Astrocyte (in vitro differentiated cells and primary cell): ENCODE measurements at regions not wholly inside any gene's neighbourhood (a gene's known extent, or its start where the extent isn't known, plus 50 kb on each side); places are given as distances from the start of the nearest gene placed in this dataset.

Experiments
- DNase-seq: peaks from one replicate; pipeline ENCODE4 v3.0.0-alpha.2; 2010; ENCODE audit warnings: low read depth
- FAIRE-seq: peaks from 2 replicates; lab custom pipeline; 2011; peaks lifted over from hg19 to GRCh38; lab: Jason Lieb, UNC
- H2AFZ ChIP-seq: 2 replicates; pipeline ENCODE4 v1.6.0; 2012; ENCODE audit warnings: low read depth, low read length, inconsistent platforms
- H3K27ac ChIP-seq: 2 replicates; pipeline ENCODE4 v1.5.1; 2011; ENCODE audit warnings: low read depth, low read length, inconsistent platforms
- H3K27me3 ChIP-seq: 2 replicates; pipeline ENCODE4 v1.6.0; 2011; ENCODE audit warnings: low read length, inconsistent platforms; ENCODE audit not compliant: insufficient read depth
- H3K36me3 ChIP-seq: 2 replicates; pipeline ENCODE4 v1.5.1; 2011; ENCODE audit warnings: low read length, inconsistent platforms; ENCODE audit not compliant: insufficient read depth
- H3K4me1 ChIP-seq: 2 replicates; pipeline ENCODE4 v1.5.1; 2011; ENCODE audit warnings: low read length, inconsistent platforms; ENCODE audit not compliant: insufficient read depth
- H3K4me2 ChIP-seq: 2 replicates; pipeline ENCODE4 v1.6.0; 2012; ENCODE audit warnings: low read length, inconsistent platforms
- H3K4me3 ChIP-seq: 2 replicates; pipeline ENCODE4 v1.5.1; 2011; ENCODE audit warnings: low read depth, mild to moderate bottlenecking, low read length, inconsistent platforms; ENCODE audit not compliant: insufficient read depth
- H3K79me2 ChIP-seq: 2 replicates; pipeline ENCODE4 v1.6.0; 2012; ENCODE audit warnings: mild to moderate bottlenecking, low read length, inconsistent platforms; ENCODE audit not compliant: insufficient read depth
- H3K9ac ChIP-seq: 2 replicates; pipeline ENCODE4 v1.6.0; 2012; ENCODE audit warnings: mild to moderate bottlenecking, low read length, inconsistent platforms
- H3K9me3 ChIP-seq: 2 replicates; pipeline ENCODE4 v1.5.1; 2012; ENCODE audit warnings: low read depth, mild to moderate bottlenecking, low read length, inconsistent platforms; ENCODE audit not compliant: insufficient read depth
- H4K20me1 ChIP-seq: 2 replicates; pipeline ENCODE4 v1.6.0; 2012; ENCODE audit warnings: low read length, inconsistent platforms; ENCODE audit not compliant: insufficient read depth
- H3K27ac Mint-ChIP-seq: one replicate; pipeline ENCODE4 v1.8.0; 2021; ENCODE audit warnings: mild to moderate bottlenecking, mixed read lengths; ENCODE audit not compliant: unreplicated experiment
- H3K27me3 Mint-ChIP-seq: one replicate; pipeline ENCODE4 v1.8.0; 2021; ENCODE audit warnings: low read depth, mixed read lengths; ENCODE audit not compliant: unreplicated experiment
- H3K36me3 Mint-ChIP-seq: one replicate; pipeline ENCODE4 v1.8.0; 2021; ENCODE audit warnings: low read depth, mixed read lengths; ENCODE audit not compliant: unreplicated experiment
- H3K4me1 Mint-ChIP-seq: one replicate; pipeline ENCODE4 v1.8.0; 2021; ENCODE audit warnings: low read depth, mixed read lengths; ENCODE audit not compliant: unreplicated experiment
- H3K4me3 Mint-ChIP-seq: one replicate; pipeline ENCODE4 v1.8.0; 2021; ENCODE audit warnings: mild to moderate bottlenecking, moderate library complexity, mixed read lengths; ENCODE audit not compliant: unreplicated experiment
- H3K9me3 Mint-ChIP-seq: one replicate; pipeline ENCODE4 v1.8.0; 2021; ENCODE audit warnings: mild to moderate bottlenecking, mixed read lengths; ENCODE audit not compliant: unreplicated experiment
- EZH2 ChIP-seq: IDR thresholded peaks from 2 replicates; pipeline ENCODE4 v1.6.1; 2012; ENCODE audit warnings: mild to moderate bottlenecking, low read length, inconsistent platforms; ENCODE audit not compliant: insufficient read depth
- TF ChIP-seq, protein P1 (sequence below): IDR thresholded peaks from 2 replicates; pipeline ENCODE4 v1.5.1; 2011; ENCODE audit warnings: low read depth, mild to moderate bottlenecking, inconsistent platforms, low read length, moderate library complexity; ENCODE audit not compliant: insufficient read depth

DNA sequence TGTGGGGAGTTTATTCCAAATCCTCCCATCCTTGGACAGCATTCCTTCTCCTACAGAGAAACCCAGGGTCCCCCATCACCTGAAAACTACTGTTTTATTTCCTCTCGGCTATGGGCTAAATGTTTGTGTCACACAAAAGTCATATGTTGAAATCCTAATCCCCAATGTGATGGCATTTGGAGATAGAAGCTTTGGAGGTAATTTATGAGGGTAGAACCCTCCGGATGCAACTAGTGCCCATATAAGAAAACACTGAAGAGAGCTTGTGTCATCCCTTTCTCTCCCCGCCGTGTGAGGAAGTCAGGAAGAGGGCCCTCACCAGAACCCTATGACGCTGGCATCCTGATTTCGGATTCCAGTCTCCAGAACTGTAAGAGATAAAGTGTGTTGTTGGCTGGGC lies 127.8 kb upstream of the NOCT start:
- H3K79me2 ChIP-seq = no peaks in the 10 kb centered on the region
- no peaks in the 10 kb centered on the region for H4K20me1 ChIP-seq
- Mint-ChIP-seq H3K9me3 (peaks cover 2% of the 10 kb centered on the region), H3K36me3 (no peaks in the 10 kb centered on the region), H3K4me3 (no peak overlapping the region), H3K27ac (no peak overlapping the region), H3K4me1 (peaks cover 13% of the 10 kb centered on the region), H3K27me3 (no peaks in the 10 kb centered on the region)
- H2AFZ ChIP-seq = no peak overlapping the region
- H3K9ac ChIP-seq = no peak overlapping the region
- DNase-seq (no peak), FAIRE-seq (no peak)
- H3K36me3 ChIP-seq = no peaks in the 10 kb centered on the region
- no peaks in the 10 kb centered on the region for H3K27me3 ChIP-seq
- H3K4me2 ChIP-seq = no peak overlapping the region
- H3K4me1 ChIP-seq = peaks cover 15% of the 10 kb centered on the region
- TF ChIP-seq, protein P1, sequence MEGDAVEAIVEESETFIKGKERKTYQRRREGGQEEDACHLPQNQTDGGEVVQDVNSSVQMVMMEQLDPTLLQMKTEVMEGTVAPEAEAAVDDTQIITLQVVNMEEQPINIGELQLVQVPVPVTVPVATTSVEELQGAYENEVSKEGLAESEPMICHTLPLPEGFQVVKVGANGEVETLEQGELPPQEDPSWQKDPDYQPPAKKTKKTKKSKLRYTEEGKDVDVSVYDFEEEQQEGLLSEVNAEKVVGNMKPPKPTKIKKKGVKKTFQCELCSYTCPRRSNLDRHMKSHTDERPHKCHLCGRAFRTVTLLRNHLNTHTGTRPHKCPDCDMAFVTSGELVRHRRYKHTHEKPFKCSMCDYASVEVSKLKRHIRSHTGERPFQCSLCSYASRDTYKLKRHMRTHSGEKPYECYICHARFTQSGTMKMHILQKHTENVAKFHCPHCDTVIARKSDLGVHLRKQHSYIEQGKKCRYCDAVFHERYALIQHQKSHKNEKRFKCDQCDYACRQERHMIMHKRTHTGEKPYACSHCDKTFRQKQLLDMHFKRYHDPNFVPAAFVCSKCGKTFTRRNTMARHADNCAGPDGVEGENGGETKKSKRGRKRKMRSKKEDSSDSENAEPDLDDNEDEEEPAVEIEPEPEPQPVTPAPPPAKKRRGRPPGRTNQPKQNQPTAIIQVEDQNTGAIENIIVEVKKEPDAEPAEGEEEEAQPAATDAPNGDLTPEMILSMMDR = no peak
- no peak for TF ChIP-seq EZH2
- H3K4me3 ChIP-seq = no peak overlapping the region
- H3K27ac ChIP-seq = no peak overlapping the region
- no peaks in the 10 kb centered on the region for H3K9me3 ChIP-seq

DNA sequence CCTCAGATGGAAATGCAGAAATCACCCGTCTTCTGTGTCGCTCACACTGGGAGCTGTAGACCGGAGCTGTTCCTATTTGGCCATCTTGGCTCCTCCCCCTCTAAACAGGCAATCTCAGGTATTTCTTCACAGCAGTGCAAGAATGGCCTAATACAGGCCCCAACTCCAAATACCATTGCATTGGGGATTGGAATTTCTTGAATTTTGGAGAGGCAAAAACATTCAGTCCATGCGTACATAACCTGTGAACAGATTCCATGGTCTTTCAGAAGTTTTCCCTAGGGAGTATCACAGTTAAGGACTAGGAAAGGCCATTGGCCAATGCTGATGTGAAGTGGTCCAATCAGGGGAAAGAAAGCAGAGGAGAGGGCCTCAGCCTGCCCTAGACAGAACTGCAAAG lies 128.2 kb upstream of the NOCT start:
- no peak for TF ChIP-seq EZH2
- TF ChIP-seq, protein P1 = no peak
- H4K20me1 ChIP-seq = no peaks in the 10 kb centered on the region
- Mint-ChIP-seq H3K4me1 (peaks cover 10% of the 10 kb centered on the region), H3K36me3 (no peaks in the 10 kb centered on the region), H3K4me3 (no peak overlapping the region), H3K9me3 (peaks cover 2% of the 10 kb centered on the region), H3K27me3 (no peaks in the 10 kb centered on the region), H3K27ac (no peak overlapping the region)
- no peak for FAIRE-seq
- no peak overlapping the region for H3K4me2 ChIP-seq
- H3K4me1 ChIP-seq = peaks cover 15% of the 10 kb centered on the region
- no peak for DNase-seq
- no peak overlapping the region for H3K9ac ChIP-seq
- no peaks in the 10 kb centered on the region for H3K9me3 ChIP-seq
- H2AFZ ChIP-seq = no peak overlapping the region
- no peak overlapping the region for H3K27ac ChIP-seq
- H3K27me3 ChIP-seq = no peaks in the 10 kb centered on the region
- no peaks in the 10 kb centered on the region for H3K79me2 ChIP-seq
- H3K4me3 ChIP-seq = no peak overlapping the region
- H3K36me3 ChIP-seq = no peaks in the 10 kb centered on the region

DNA sequence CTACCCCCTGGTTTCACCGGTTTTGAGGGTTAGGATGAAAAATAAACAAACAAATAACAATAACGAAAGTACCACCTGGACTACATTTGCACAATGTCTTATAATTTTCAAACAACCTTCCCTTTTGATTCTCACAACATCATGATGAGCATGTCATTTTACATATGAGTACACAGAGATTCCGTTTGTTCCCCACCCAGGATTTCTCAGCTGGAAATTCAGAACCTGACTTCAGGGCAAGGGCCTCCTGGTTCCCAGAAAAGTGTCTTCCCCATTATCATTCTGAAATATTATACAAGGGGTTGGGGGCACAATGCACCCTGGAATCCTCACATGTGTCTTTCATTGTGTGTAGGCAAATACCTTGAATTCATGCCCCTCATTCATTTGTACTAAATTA lies 135.8 kb upstream of the NOCT start:
- H3K4me1 Mint-ChIP-seq = peaks cover 19% of the 10 kb centered on the region
- H3K4me3 Mint-ChIP-seq = no peak overlapping the region
- Histone ChIP-seq H3K4me2 (no peak overlapping the region), H3K9me3 (no peaks in the 10 kb centered on the region), H3K27ac (no peak overlapping the region), H4K20me1 (no peaks in the 10 kb centered on the region), H3K4me3 (no peak overlapping the region), H3K27me3 (no peaks in the 10 kb centered on the region), H3K9ac (no peak overlapping the region), H3K36me3 (no peaks in the 10 kb centered on the region), H2AFZ (no peak overlapping the region), H3K4me1 (peaks cover 17% of the 10 kb centered on the region), H3K79me2 (no peaks in the 10 kb centered on the region)
- TF ChIP-seq, protein P1 = no peak
- TF ChIP-seq EZH2 = no peak
- no peaks in the 10 kb centered on the region for H3K36me3 Mint-ChIP-seq
- peaks cover 2% of the 10 kb centered on the region for H3K9me3 Mint-ChIP-seq
- DNase-seq = no peak
- FAIRE-seq = no peak
- H3K27me3 Mint-ChIP-seq = no peaks in the 10 kb centered on the region
- no peak overlapping the region for H3K27ac Mint-ChIP-seq
